Activated CD8-positive, alpha-beta T cell treated with anti-CD3 and anti-CD28 coated beads for 36 hours (primary cell): ENCODE measurements at regions not wholly inside any gene's neighbourhood (a gene's known extent, or its start where the extent isn't known, plus 50 kb on each side); places are given as distances from the start of the nearest gene placed in this dataset.

ENCODE experiments used
- ATAC-seq: fragments of 200-7000 bp; cut with Tn5 transposase; one replicate; pipeline ENCODE4 v1.10.0; 2021; ENCODE audit warnings: mild to moderate bottlenecking, moderate library complexity
- CTCF ChIA-PET: fragments of 350-600 bp; sonication (Branson Sonifier 250); formaldehyde crosslinking; loops from one replicate; lab custom pipeline; 2021; ENCODE audit warnings: antibody characterized with exemption; lab: Charles Lee
- POLR2A ChIA-PET: fragments of 350-600 bp; sonication (Branson Sonifier 250); formaldehyde crosslinking; loops from one replicate; lab custom pipeline; 2021; ENCODE audit warnings: antibody characterized with exemption; lab: Charles Lee
- DNase-seq: peaks from one replicate; pipeline ENCODE4 v3.0.0-alpha.2; 2020
- H3K27ac Mint-ChIP-seq: one replicate; pipeline ENCODE4 v1.8.0; 2021; ENCODE audit warnings: mild to moderate bottlenecking, mixed read lengths
- H3K27me3 Mint-ChIP-seq: one replicate; pipeline ENCODE4 v1.8.0; 2021; ENCODE audit warnings: mixed read lengths
- H3K36me3 Mint-ChIP-seq: one replicate; pipeline ENCODE4 v1.8.0; 2021; ENCODE audit warnings: low read depth, mixed read lengths
- H3K4me1 Mint-ChIP-seq: one replicate; pipeline ENCODE4 v1.8.0; 2021; ENCODE audit warnings: low read depth, mixed read lengths
- H3K4me3 Mint-ChIP-seq: one replicate; pipeline ENCODE4 v1.8.0; 2021; ENCODE audit warnings: mild to moderate bottlenecking, moderate library complexity, mixed read lengths
- H3K9me3 Mint-ChIP-seq: one replicate; pipeline ENCODE4 v1.8.0; 2021; ENCODE audit warnings: mixed read lengths
- intact Hi-C: fragments of 100-400 bp; cut with micrococcal nuclease; formaldehyde crosslinking; loops from one replicate; pipeline ENCODE4 v1.10.0; 2022
- TF ChIP-seq, protein P1 (sequence below): fragments of 200-600 bp; IDR thresholded peaks from one replicate; pipeline ENCODE4 v1.8.0; 2022; ENCODE audit warnings: antibody characterized with exemption, mild to moderate bottlenecking

DNA sequence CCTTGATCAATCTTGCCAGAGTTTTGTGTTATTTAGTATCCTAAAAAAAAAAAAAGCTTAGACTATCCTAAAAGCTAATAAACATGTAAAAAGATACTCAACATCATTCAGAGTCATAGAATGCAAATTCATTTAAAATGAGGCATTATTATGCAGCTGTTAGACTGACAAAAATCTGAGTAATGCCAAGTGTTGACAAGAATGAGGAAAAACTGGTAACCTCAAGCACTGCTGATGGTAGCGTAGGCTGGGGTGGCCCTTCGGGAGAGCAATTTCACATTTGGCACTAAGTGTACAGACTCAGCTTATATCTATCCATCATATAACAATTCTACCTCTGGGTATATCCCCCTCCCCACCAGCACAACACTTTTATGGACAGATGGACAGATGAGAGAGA lies 280.4 kb downstream of the RAP2B start:
- TF ChIP-seq, protein P1, sequence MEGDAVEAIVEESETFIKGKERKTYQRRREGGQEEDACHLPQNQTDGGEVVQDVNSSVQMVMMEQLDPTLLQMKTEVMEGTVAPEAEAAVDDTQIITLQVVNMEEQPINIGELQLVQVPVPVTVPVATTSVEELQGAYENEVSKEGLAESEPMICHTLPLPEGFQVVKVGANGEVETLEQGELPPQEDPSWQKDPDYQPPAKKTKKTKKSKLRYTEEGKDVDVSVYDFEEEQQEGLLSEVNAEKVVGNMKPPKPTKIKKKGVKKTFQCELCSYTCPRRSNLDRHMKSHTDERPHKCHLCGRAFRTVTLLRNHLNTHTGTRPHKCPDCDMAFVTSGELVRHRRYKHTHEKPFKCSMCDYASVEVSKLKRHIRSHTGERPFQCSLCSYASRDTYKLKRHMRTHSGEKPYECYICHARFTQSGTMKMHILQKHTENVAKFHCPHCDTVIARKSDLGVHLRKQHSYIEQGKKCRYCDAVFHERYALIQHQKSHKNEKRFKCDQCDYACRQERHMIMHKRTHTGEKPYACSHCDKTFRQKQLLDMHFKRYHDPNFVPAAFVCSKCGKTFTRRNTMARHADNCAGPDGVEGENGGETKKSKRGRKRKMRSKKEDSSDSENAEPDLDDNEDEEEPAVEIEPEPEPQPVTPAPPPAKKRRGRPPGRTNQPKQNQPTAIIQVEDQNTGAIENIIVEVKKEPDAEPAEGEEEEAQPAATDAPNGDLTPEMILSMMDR: no peak
- H3K4me1 Mint-ChIP-seq: peaks cover 14% of the 10 kb centered on the region
- H3K36me3 Mint-ChIP-seq: no peaks in the 10 kb centered on the region
- intact Hi-C loops: no loop called here
- no peaks in the 10 kb centered on the region for H3K9me3 Mint-ChIP-seq
- ChIA-PET POLR2A (no interaction called here), CTCF (no interaction called here)
- H3K27me3 Mint-ChIP-seq: no peaks in the 10 kb centered on the region
- H3K27ac Mint-ChIP-seq: no peak overlapping the region
- H3K4me3 Mint-ChIP-seq: no peak overlapping the region
- DNase-seq (no peak), ATAC-seq (no peak)

DNA sequence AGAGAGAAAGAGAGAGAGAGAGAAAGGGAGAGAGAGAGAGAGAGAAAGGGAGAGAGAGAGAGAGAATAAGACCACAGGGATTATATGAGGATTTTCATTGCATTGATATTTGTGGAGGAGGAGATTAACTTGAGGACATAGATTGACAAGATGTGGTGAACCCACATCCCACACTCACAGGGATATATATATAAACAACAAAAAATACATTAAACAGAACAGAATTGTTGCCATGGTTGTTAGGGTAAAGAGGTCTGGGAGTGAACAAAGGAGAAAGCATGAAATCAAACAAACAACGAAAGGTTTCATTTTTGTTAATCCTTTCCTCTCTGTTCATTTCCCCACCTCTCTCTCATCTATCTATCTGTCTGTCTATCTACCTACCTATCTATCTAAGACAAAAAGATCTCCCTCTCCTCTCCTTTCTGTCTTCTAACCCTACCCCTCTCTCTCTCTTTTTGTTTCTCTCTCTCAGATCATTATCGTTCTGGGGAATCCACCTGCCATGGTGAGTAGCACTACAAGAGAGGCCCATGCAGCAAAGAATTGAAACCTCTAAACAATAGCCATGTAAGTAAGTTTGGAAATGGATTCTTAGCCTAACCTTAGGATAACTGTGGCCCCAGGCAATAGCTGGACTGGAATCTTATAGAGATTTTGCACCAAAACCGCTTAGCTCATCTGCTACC lies 280.9 kb downstream of the RAP2B start:
- POLR2A ChIA-PET: no interaction called here
- Mint-ChIP-seq H3K27ac (no peak overlapping the region), H3K4me1 (peaks cover 11% of the 10 kb centered on the region), H3K4me3 (no peak overlapping the region), H3K27me3 (no peaks in the 10 kb centered on the region), H3K9me3 (no peaks in the 10 kb centered on the region), H3K36me3 (no peaks in the 10 kb centered on the region)
- ATAC-seq (peak; percentile 30), DNase-seq (no peak)
- intact Hi-C loops: no loop called here
- TF ChIP-seq, protein P1: no peak
- CTCF ChIA-PET: interaction anchor here (1.2 kb wide), 1 partner anchor 22 kb away, joined by 3 read pairs; no protein-coding TSS in a partner anchor

DNA sequence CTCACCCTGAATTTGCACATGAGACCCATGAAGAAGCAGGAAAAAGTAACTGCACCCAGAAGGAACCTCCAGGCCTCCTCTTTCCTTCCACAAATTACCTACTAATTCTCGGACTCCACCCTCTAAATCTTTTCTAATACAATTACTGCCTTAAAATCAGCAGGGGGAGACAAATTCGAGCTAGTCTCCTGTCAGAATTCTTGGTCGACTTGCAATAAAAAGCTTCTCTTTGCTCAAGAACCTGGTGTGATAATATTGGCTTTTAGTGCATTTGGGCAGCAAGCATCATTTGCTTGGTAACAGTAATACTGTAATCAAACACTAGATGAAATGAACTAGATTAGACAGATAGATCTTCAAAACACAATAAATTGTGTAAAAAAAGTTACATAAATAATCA lies 281.9 kb downstream of the RAP2B start:
- Mint-ChIP-seq H3K4me1 (peaks cover 11% of the 10 kb centered on the region), H3K9me3 (no peaks in the 10 kb centered on the region), H3K27ac (no peak overlapping the region), H3K27me3 (no peaks in the 10 kb centered on the region), H3K36me3 (no peaks in the 10 kb centered on the region), H3K4me3 (no peak overlapping the region)
- DNase-seq (no peak), ATAC-seq (no peak)
- ChIA-PET CTCF (interaction anchor here (0.8 to 1.2 kb wide), 2 partner anchors 23 to 325 kb away, joined by 3 read pairs; no protein-coding TSS in a partner anchor), POLR2A (no interaction called here)
- intact Hi-C loops: no loop called here
- TF ChIP-seq, protein P1: no peak

DNA sequence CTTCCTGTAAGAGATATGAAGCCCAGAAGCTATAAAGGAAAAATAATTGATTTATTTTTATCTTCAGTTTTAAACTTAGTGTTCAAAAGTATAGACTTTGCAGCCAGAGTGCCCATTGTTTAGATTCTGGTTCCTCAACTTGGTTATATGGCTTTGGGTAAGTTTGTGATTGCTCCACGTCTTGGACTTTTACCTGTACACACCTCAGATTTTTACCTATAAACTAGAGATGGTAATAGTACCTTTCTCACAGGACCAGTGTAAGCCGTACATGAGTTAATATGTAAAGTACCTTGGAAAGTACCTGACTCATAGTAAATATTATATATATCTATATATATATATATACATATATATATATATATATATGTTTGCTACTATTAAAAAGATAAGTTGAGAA lies 283.8 kb downstream of the RAP2B start:
- intact Hi-C loops: no loop called here
- no peaks in the 10 kb centered on the region for H3K36me3 Mint-ChIP-seq
- no peak overlapping the region for H3K27ac Mint-ChIP-seq
- no peak overlapping the region for H3K4me3 Mint-ChIP-seq
- H3K27me3 Mint-ChIP-seq: no peaks in the 10 kb centered on the region
- ChIA-PET CTCF (no interaction called here), POLR2A (no interaction called here)
- H3K9me3 Mint-ChIP-seq: no peaks in the 10 kb centered on the region
- TF ChIP-seq, protein P1: no peak
- no peak for ATAC-seq
- peaks cover 11% of the 10 kb centered on the region for H3K4me1 Mint-ChIP-seq
- DNase-seq: no peak

DNA sequence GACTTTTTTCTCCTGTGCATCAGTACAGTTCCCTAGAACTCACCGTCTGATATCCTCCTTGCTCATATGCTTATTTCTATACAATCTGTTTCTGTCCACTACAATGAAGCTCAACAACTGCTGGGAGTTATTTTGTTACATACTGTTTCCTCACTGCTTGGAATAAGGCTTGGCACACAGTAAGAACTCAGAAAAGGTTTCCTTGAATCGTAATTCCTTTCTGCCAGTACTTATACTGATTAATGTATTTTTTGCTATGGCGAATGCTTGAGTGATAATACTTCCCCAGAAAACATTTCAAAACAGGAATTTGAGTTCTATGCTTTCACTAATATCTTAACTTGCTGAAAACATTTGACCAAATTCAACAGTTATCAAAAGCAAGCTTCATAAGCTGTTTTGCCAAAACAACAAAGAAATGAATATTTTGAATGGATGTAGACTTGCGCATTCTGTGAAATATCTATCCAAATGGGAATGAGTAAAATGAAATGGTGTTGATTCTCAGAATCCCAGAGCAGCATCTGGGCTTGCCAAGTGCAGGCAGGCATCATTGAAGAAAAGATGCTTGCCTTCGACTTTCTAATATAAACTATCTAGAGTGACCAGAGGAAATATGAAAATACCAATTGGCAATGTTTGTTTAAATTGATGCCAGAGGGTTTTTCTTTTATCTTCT lies 286.3 kb downstream of the RAP2B start:
- no peaks in the 10 kb centered on the region for H3K9me3 Mint-ChIP-seq
- intact Hi-C loops: no loop called here
- no peaks in the 10 kb centered on the region for H3K27me3 Mint-ChIP-seq

More for the DNA sequence above, 286.3 kb downstream of the RAP2B start:
- DNase-seq (no peak), ATAC-seq (no peak)
- Mint-ChIP-seq H3K36me3 (no peaks in the 10 kb centered on the region), H3K4me1 (peaks cover 12% of the 10 kb centered on the region), H3K27ac (no peak overlapping the region), H3K4me3 (no peak overlapping the region)
- CTCF ChIA-PET: no interaction called here
- POLR2A ChIA-PET: interaction anchor here (0.9 kb wide), 1 partner anchor 10 kb away, joined by 3 read pairs; no protein-coding TSS in a partner anchor
- TF ChIP-seq, protein P1: no peak
